SK-N-SH (cell line): ENCODE measurements at regions not wholly inside any gene's neighbourhood (a gene's known extent, or its start where the extent isn't known, plus 50 kb on each side); places are given as distances from the start of the nearest gene placed in this dataset.

ENCODE experiments used
- CTCF ChIA-PET: fragments of 300-600, 350-600 bp; formaldehyde crosslinking; extraction: SDS; loops from one replicate; lab custom pipeline; 2021; lab: Yijun Ruan, JAX
- POLR2A ChIA-PET: fragments of 350-600 bp; sonication (Branson Sonifier 250); formaldehyde crosslinking; extraction: SDS; loops from one replicate; lab custom pipeline; 2020; ENCODE audit warnings: antibody characterized with exemption, inconsistent platforms; lab: Yijun Ruan, JAX
- DNase-seq: peaks from one replicate; pipeline ENCODE4 v3.0.0; 2012
- H2AFZ ChIP-seq: fragments of 200-600 bp; sonication (generic); 2 replicates; pipeline ENCODE4 v1.8.1; 2016; ENCODE audit warnings: antibody characterized with exemption, mild to moderate bottlenecking, low read depth
- H3F3A ChIP-seq: fragments of 200-600 bp; sonication (generic); replicated peaks from 2 replicates; pipeline ENCODE3; 2016; ENCODE audit warnings: antibody characterized with exemption, mild to moderate bottlenecking; ENCODE audit not compliant: insufficient read depth
- H3K27ac ChIP-seq, 2 experiments: fragments of 200-500 bp in 1 of 2; fragments of 200-600 bp in 1 of 2; sonication (Bioruptor generic) in 1 of 2; sonication (generic), shearing (Covaris generic) in 1 of 2; 2 replicates each; pipeline versions ENCODE4 v1.5.1 to v1.6.1; 2014 to 2016; ENCODE audit warnings: low read depth in 2 of 2, inconsistent platforms in 1 of 2, low read length in 1 of 2, mild to moderate bottlenecking in 1 of 2, mixed read lengths in 1 of 2
- H3K27me3 ChIP-seq: fragments of 200-600 bp; sonication (generic), shearing (Covaris generic); 2 replicates; pipeline ENCODE4 v1.6.1; 2016; ENCODE audit warnings: mixed run types; ENCODE audit not compliant: insufficient read depth
- H3K36me3 ChIP-seq, 2 experiments: fragments of 200-500 bp in 1 of 2; fragments of 200-600 bp in 1 of 2; sonication (Bioruptor generic) in 1 of 2; sonication (generic) in 1 of 2; replicated peaks in 1 of 2; 2 replicates each; pipeline versions ENCODE3 to v1.5.1; 2014 to 2016; ENCODE audit warnings: low read length in 1 of 2, mild to moderate bottlenecking in 1 of 2; ENCODE audit not compliant: insufficient read depth in 2 of 2, control insufficient read depth in 1 of 2
- H3K4me1 ChIP-seq, 2 experiments: fragments of 200-500 bp in 1 of 2; fragments of 200-600 bp in 1 of 2; sonication (Bioruptor generic) in 1 of 2; sonication (generic), shearing (Covaris generic) in 1 of 2; 2 replicates each; pipeline versions ENCODE4 v1.5.1 to v1.6.1; 2014 to 2016; ENCODE audit warnings: low read depth in 1 of 2, low read length in 1 of 2, mixed run types in 1 of 2; ENCODE audit not compliant: insufficient read depth in 2 of 2, control insufficient read depth in 1 of 2
- H3K4me2 ChIP-seq: fragments of 200-600 bp; sonication (generic), shearing (Covaris generic); 2 replicates; pipeline ENCODE4 v1.6.1; 2017; ENCODE audit warnings: mixed run types
- H3K4me3 ChIP-seq, 2 experiments: fragments of 200-500 bp in 1 of 2; fragments of 200-600 bp in 1 of 2; sonication (Bioruptor generic) in 1 of 2; sonication (generic), shearing (Covaris generic) in 1 of 2; 2 replicates each; pipeline versions ENCODE4 v1.5.1 to v1.8.1; 2014 to 2016; ENCODE audit warnings: low read depth in 2 of 2, inconsistent platforms in 1 of 2, low read length in 1 of 2, mild to moderate bottlenecking in 1 of 2, mixed read lengths in 1 of 2, moderate library complexity in 1 of 2
- H3K79me2 ChIP-seq: fragments of 200-600 bp; sonication (generic); 2 replicates; pipeline ENCODE4 v1.8.1; 2017; ENCODE audit warnings: mild to moderate bottlenecking; ENCODE audit not compliant: insufficient read depth
- H3K9ac ChIP-seq: fragments of 200-600 bp; sonication (generic); 2 replicates; pipeline ENCODE4 v1.6.1; 2017; ENCODE audit warnings: mixed run types
- H3K9me2 ChIP-seq: fragments of 200-600 bp; sonication (generic); 2 replicates; pipeline ENCODE4 v1.6.1; 2017; ENCODE audit warnings: mixed run types
- H3K9me3 ChIP-seq: fragments of 200-600 bp; sonication (generic); 2 replicates; pipeline ENCODE4 v1.6.1; 2017; ENCODE audit warnings: mixed run types, mild to moderate bottlenecking, moderate library complexity
- H4K20me1 ChIP-seq: fragments of 200-600 bp; sonication (generic); 2 replicates; pipeline ENCODE4 v1.6.1; 2017; ENCODE audit warnings: mild to moderate bottlenecking, mixed run types; ENCODE audit not compliant: insufficient read depth
- CHD2 ChIP-seq: fragments of 150-350 bp; IDR thresholded peaks from 2 replicates; pipeline ENCODE4 v1.6.1; 2018; ENCODE audit warnings: low read length; ENCODE audit not compliant: partially characterized antibody
- EP300 ChIP-seq, 2 experiments: IDR thresholded peaks; 2 replicates each; pipeline versions ENCODE4 v1.4.0 to v1.6.1; 2012; ENCODE audit warnings: borderline replicate concordance in 1 of 2, low read depth in 1 of 2, low read length in 1 of 2
- EZH2phosphoT487 ChIP-seq: fragments of 200-600 bp; sonication (generic); IDR thresholded peaks from 2 replicates; pipeline ENCODE4 v1.6.1; 2017; ENCODE audit warnings: low read depth, mixed run types, mild to moderate bottlenecking, antibody characterized with exemption, moderate library complexity, borderline replicate concordance
- FOSL2 ChIP-seq: IDR thresholded peaks from 2 replicates; pipeline ENCODE4 v1.4.0; 2012; ENCODE audit warnings: low read depth, mild to moderate bottlenecking, moderate library complexity, borderline replicate concordance
- FOXJ3 ChIP-seq: sonication (generic); formaldehyde crosslinking; IDR thresholded peaks from 2 replicates; pipeline ENCODE4 v1.5.1; 2020; ENCODE audit warnings: mild to moderate bottlenecking, missing genetic modification reagents
- FOXM1 ChIP-seq: IDR thresholded peaks from 2 replicates; pipeline ENCODE4 v1.4.0; 2012; ENCODE audit warnings: low read depth, mild to moderate bottlenecking
- GABPA ChIP-seq: IDR thresholded peaks from 2 replicates; pipeline ENCODE4 v1.4.0; 2012; ENCODE audit warnings: low read depth, mild to moderate bottlenecking
- GATA2 ChIP-seq: sonication (generic); formaldehyde crosslinking; IDR thresholded peaks from 2 replicates; pipeline ENCODE4 v1.5.0; 2020; ENCODE audit warnings: mild to moderate bottlenecking, missing genetic modification reagents
- JUND ChIP-seq: IDR thresholded peaks from 2 replicates; pipeline ENCODE4 v1.4.0; 2012
- MAX ChIP-seq: IDR thresholded peaks from 2 replicates; pipeline ENCODE4 v1.4.0; 2012; ENCODE audit warnings: low read depth
- MEF2A ChIP-seq: IDR thresholded peaks from 2 replicates; pipeline ENCODE4 v1.4.0; 2012; ENCODE audit warnings: low read depth, borderline replicate concordance
- MXI1 ChIP-seq: IDR thresholded peaks from 2 replicates; pipeline ENCODE4 v1.6.1; 2012; ENCODE audit warnings: mild to moderate bottlenecking, low read depth, low read length, improper control_type of control experiment
- NRF1 ChIP-seq: IDR thresholded peaks from 2 replicates; pipeline ENCODE4 v1.6.1; 2012; ENCODE audit warnings: low read depth, mild to moderate bottlenecking, low read length
- PBX3 ChIP-seq: IDR thresholded peaks from 2 replicates; pipeline ENCODE4; 2012
- POLR2AphosphoS5 ChIP-seq: IDR thresholded peaks from 2 replicates; pipeline ENCODE4 v1.6.1; 2012; ENCODE audit warnings: low read depth, low read length
- RAD21 ChIP-seq: IDR thresholded peaks from 2 replicates; pipeline ENCODE4 v1.6.1; 2012; ENCODE audit warnings: mild to moderate bottlenecking, low read length
- RCOR1 ChIP-seq: fragments of 150-350 bp; IDR thresholded peaks from 2 replicates; pipeline ENCODE4 v1.6.1; 2017; ENCODE audit warnings: antibody characterized with exemption, low read length
- REST ChIP-seq: IDR thresholded peaks from 2 replicates; pipeline ENCODE4 v1.6.1; 2012; ENCODE audit warnings: mild to moderate bottlenecking, low read depth, low read length, moderate library complexity
- RFX5 ChIP-seq: IDR thresholded peaks from 2 replicates; pipeline ENCODE4 v1.6.1; 2012; ENCODE audit warnings: mild to moderate bottlenecking, improper control_type of control experiment, low read length
- RXRA ChIP-seq: IDR thresholded peaks from 2 replicates; pipeline ENCODE4 v1.4.0; 2012; ENCODE audit warnings: low read depth, mild to moderate bottlenecking, borderline replicate concordance
- SIN3A ChIP-seq: IDR thresholded peaks from 2 replicates; pipeline ENCODE4 v1.6.1; 2012; ENCODE audit warnings: low read depth, mild to moderate bottlenecking, low read length, moderate library complexity, borderline replicate concordance
- SMC3 ChIP-seq: IDR thresholded peaks from 2 replicates; pipeline ENCODE4 v1.6.1; 2012; ENCODE audit warnings: low read depth, low read length, improper control_type of control experiment
- TAF1 ChIP-seq: IDR thresholded peaks from 2 replicates; pipeline ENCODE4 v1.6.1; 2012; ENCODE audit warnings: low read depth, mild to moderate bottlenecking, low read length, moderate library complexity, borderline replicate concordance
- TCF12 ChIP-seq: IDR thresholded peaks from 2 replicates; pipeline ENCODE4 v1.4.0; 2012
- TEAD4 ChIP-seq: IDR thresholded peaks from 2 replicates; pipeline ENCODE4 v1.4.0; 2012; ENCODE audit warnings: mild to moderate bottlenecking, borderline replicate concordance; ENCODE audit not compliant: insufficient read depth
- USF1 ChIP-seq: IDR thresholded peaks from 2 replicates; pipeline ENCODE4 v1.4.0; 2012; ENCODE audit warnings: low read depth, borderline replicate concordance
- YY1 ChIP-seq: IDR thresholded peaks from 2 replicates; pipeline ENCODE4 v1.4.0; 2012; ENCODE audit warnings: low read depth, mild to moderate bottlenecking
- ZBTB33 ChIP-seq: IDR thresholded peaks from 2 replicates; pipeline ENCODE4 v1.4.0; 2012; ENCODE audit warnings: low read depth, borderline replicate concordance
- WGBS: methylation state at CpG from one replicate; pipeline ENCODE4 v1.1.6; 2017; ENCODE audit warnings: low lambda C conversion rate; 5-methylcytosine and 5-hydroxymethylcytosine counted together

GRCh38 chr5:111997711-111998110 lies 240.7 kb upstream of the NREP start:
- H3K4me3 ChIP-seq = no peak overlapping the region
- H4K20me1 ChIP-seq = no peaks in the 10 kb centered on the region
- H3K4me1 ChIP-seq = peaks cover 0 to 21% of the 10 kb centered on the region in 2 experiments
- H3K27ac ChIP-seq = peak overlapping the region; percentile 56 to 90; a peak in 3 of 4 replicates
- no peaks in the 10 kb centered on the region for H3K27me3 ChIP-seq
- CTCF ChIA-PET = no interaction called here
- H2AFZ ChIP-seq = no peak overlapping the region
- no peak for DNase-seq
- H3K4me2 ChIP-seq = no peak overlapping the region; the same call in 1 of the 2 replicates
- POLR2A ChIA-PET = no interaction called here
- peak overlapping the region; percentile 4; the same call in 1 of the 2 replicates for H3K9ac ChIP-seq
- H3F3A ChIP-seq = peaks cover 15% of the 10 kb centered on the region
- H3K79me2 ChIP-seq = no peaks in the 10 kb centered on the region
- H3K36me3 ChIP-seq = no peaks in the 10 kb centered on the region
- no peaks in the 10 kb centered on the region for H3K9me2 ChIP-seq
- no peaks in the 10 kb centered on the region for H3K9me3 ChIP-seq
- WGBS = 15% methylated on average over 3 of the region's 3 CpGs
- TF ChIP-seq USF1 = peak; percentile 78; the same call in 1 of the 2 replicates
- TF ChIP-seq REST = peak; percentile 40; the same call in 1 of the 2 replicates
- TF ChIP-seq MXI1 = no peak
- TF ChIP-seq RFX5 = no peak
- peak; percentile 95 for TF ChIP-seq MAX
- TF ChIP-seq NRF1 = no peak
- peak; percentile 99 for TF ChIP-seq JUND
- TF ChIP-seq FOSL2 = peak; percentile 100
- peak; percentile 88 for TF ChIP-seq PBX3
- no peak for TF ChIP-seq FOXJ3 (CRISPR knock-in tag)
- peak; percentile 98 for TF ChIP-seq TCF12
- peak; percentile 92 for TF ChIP-seq FOXM1
- no peak for TF ChIP-seq RAD21
- peak; percentile 93 for TF ChIP-seq RXRA
- peak; percentile 7 to 98; a peak in 3 of 4 replicates for TF ChIP-seq EP300 (IDR thresholded peaks at IDR 0.05; ENCODE audit: borderline replicate concordance in 1 of 2, low read depth in 1 of 2, low read length in 1 of 2)
- TF ChIP-seq TAF1 = no peak
- peak; percentile 95 for TF ChIP-seq TEAD4
- TF ChIP-seq GATA2 (CRISPR knock-in tag) = no peak
- TF ChIP-seq SMC3 = no peak
- peak; percentile 88 for TF ChIP-seq MEF2A
- 0 out of 2 replicates have a peak, but pooled peaks have one; percentile 29 for TF ChIP-seq GABPA
- TF ChIP-seq POLR2AphosphoS5 = peak; percentile 79; the same call in 1 of the 2 replicates
- 0 out of 2 replicates have a peak, but pooled peaks have one; percentile 64 for TF ChIP-seq ZBTB33
- no peak for TF ChIP-seq CHD2
- TF ChIP-seq EZH2phosphoT487 = no peak
- TF ChIP-seq SIN3A = peak; percentile 82; the same call in 1 of the 2 replicates
- TF ChIP-seq YY1 = peak; percentile 41; the same call in 1 of the 2 replicates
- no peak for TF ChIP-seq RCOR1
